Jurkat, Clone E6-1 (cell line): ENCODE measurements at regions not wholly inside any gene's neighbourhood (a gene's known extent, or its start where the extent isn't known, plus 50 kb on each side); places are given as distances from the start of the nearest gene placed in this dataset.
A peak's percentile ranks its signal among the peaks of the same experiment; 100 is the strongest.

Experiments used
- DNase-seq: peaks from one replicate; pipeline ENCODE4 v3.0.0-alpha.2; 2011; ENCODE audit warnings: low read depth, low spot score
- H3K4me3 ChIP-seq: 2 replicates; pipeline ENCODE4 v1.5.1; 2011; ENCODE audit warnings: mild to moderate bottlenecking, low read length, control low read depth, moderate library complexity

DNA sequence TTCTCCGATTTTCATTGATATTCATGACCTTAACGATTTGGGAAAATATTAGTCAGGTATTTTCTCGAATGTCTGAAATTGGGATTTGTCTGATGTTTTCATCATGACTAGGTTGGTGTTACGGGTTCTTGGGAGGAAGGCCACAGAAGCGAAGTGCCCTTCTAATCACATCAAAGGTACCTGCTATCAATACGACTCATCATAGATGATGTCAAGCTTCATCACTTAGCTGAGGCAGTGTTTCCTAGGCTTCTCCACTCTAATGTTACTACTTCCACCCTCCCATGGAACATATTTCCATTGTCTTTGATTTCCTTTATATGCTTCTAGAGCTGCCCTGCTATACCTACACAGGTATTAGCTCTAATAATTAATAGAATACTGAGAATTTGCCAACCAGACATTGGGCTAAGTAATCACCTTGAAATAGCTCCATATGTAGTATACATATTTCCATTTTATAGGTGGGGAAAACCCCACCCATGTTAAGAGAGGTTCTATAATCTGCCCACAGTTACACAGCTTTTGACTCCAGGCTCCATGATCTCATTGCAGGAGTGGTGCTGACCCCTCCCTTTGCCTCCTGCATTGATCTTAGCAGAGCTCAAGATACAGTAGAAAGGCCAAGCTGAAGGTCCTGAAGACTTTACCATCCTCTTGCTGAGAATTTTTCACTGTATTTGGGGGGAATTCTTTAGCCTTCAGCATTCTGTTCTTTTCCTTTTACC lies 238.6 kb upstream of the ADAMTSL1 start:
- DNase-seq = no peak
- no peak overlapping the region for H3K4me3 ChIP-seq

DNA sequence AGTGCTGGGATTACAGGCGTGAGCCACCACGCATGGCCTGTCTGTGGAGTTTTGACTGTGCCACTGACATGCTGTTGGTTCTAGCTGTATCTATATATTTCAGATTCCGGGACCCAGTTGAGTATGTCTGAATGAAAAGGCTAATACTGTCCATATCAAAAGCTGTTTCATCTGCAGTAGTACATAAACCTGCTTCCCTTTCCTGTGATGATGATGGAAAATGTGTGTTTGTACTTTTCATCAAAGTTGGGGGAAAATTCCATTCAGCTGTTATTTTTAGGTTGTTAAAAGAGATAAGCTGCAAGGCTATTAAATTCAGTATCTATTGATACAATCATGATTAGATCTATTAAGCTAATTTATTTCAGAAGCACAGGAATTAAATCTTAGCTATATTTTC lies 237.6 kb upstream of the ADAMTSL1 start:
- H3K4me3 ChIP-seq = no peak overlapping the region
- DNase-seq = no peak

DNA sequence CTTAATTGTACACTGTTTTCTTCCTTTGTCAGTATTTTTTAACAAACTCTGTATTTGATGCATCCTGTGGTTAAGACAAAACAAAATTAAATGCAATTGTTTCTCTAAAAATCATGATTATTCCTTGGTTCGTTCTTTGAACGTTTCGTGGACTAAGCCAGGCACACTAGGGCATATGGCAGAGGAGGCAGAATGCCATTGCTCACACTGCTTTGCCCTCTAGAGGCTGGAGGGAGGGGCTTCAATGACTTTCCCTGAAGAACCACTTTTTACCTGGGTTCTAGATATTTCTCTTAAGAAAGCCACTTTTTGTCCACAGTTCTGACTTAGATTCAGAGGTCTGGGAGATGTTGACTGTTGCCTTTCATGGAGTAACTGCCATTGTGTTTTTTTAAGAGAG lies 236.2 kb upstream of the ADAMTSL1 start:
- no peak for DNase-seq

DNA sequence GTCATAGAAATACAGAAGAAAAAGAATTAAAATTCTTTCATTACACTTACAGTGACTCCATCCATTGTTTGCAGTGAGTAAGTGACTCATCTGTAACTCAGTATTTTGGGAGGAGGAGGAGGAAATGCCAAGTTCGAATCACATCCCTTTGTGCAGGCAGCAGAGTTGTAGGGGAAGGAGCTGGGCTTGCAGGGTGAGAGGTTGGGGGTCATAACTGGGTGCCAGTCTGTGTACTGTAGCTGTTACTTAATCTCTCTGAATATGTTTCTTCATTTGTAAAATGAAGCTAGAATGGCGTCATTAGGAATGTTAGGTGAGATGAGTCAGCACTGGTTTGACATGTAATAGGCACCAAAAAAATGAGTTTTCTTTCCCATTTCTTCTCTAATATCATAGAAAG lies 235.7 kb upstream of the ADAMTSL1 start:
- DNase-seq = no peak
- no peak overlapping the region for H3K4me3 ChIP-seq

More for the DNA sequence above, 236.2 kb upstream of the ADAMTSL1 start:
- H3K4me3 ChIP-seq = no peak overlapping the region

DNA sequence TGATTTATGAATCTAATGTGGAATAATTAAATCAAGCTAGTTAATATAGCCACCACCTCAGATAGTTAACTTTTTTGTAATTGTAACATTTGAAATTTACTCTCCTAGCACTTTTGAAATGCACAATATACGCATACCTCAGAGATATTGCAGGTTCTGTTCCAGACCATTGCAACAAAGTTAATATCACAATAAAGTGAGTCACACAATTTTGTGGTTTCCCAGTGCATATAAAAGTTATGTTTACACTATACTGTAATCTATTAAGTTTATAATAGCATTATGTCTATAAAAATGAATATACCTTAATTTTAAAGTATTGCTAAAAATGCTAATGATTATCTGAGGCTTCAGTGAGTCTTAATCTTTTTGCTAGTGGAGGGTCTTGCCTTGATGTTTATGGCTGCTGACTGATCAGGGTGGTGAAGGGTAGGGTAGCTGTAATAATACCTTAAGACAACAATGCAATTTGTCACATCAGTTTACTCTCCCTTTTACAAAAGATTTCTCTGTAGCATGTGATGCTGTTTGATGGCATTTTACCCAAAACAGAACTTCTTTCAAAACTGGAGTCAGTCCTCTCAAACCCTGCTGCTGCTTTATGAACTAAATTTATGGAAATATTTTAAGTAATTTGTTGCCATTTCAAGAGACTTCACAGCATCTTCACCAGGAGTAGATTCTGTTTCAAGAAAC lies 235.1 kb upstream of the ADAMTSL1 start:
- H3K4me3 ChIP-seq = no peak overlapping the region
- DNase-seq = no peak

DNA sequence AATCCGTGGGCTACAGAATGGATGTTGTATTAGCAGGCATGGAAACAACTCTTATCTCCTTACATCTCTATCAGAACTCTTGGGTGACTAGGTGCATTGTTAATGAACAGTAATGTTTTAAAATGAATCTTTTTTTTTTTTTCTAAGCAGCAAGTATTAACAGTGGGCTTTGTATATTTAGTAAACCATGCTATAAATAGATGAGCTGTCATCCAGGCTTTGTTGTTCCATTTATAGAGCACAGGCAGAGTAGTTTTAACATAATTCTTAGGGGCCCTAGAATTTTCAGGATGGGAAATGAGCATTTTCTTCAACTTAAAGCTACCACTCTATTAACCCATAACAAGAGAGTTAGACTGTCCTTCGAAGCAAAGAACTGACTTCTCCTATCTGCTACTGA lies 233.7 kb upstream of the ADAMTSL1 start:
- no peak overlapping the region for H3K4me3 ChIP-seq
- no peak for DNase-seq

DNA sequence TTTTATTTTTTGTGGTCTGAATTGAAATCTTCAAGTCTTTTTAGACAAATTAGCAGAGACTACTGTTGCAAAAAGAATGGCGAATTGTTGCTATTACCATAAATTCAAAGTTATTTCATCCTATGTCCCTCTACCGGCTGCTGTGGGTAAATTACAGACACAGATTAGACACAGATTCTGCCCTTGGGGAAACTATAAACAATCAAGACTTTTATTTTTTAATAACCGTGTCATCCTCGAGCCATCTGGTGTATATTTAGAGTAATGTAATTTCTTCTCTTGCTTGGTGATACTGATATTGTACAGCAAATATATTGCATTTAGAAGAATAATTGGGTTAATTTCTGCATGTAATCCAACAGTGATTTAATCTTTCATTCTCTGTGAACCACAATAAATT lies 228.0 kb upstream of the ADAMTSL1 start:
- H3K4me3 ChIP-seq = no peak overlapping the region
- no peak for DNase-seq

DNA sequence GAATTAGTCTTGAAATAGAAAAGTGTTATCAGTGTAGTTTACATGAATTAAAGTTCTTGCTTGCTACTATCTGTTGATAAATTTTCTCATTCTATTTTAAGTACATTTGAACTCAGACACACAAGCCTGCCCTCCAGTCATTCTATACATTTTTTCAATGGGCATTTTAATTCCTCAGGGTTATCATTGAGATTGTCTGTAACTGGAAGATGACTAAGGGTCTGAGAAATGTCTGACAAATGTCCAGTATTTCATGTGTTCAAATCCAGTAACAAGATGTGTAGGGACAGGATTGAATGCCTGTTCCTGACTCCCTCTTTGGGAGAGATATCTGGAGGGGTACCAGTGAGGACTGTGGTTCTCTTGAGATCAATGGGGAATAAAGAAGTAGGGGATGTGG lies 223.9 kb upstream of the ADAMTSL1 start:
- no peak overlapping the region for H3K4me3 ChIP-seq
- no peak for DNase-seq

DNA sequence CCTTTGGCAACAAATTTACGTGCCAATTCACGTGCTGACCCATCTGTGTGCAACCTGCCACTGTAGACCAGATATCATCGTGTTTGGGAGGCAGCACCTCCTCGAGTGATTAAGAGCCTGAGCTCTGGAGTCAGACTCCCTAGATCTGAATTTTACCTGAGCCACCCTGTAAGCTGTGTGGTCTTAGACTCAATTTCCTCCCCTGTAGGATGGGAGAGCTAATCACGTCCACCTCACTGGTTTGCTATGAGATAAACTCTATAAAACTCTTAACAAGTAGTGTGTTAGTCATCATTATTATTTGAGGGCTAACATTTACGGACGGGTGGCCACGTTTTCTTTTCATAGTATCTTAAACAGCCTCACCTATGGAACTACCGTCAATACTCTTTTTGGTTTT lies 220.0 kb upstream of the ADAMTSL1 start:
- no peak for DNase-seq
- no peak overlapping the region for H3K4me3 ChIP-seq

DNA sequence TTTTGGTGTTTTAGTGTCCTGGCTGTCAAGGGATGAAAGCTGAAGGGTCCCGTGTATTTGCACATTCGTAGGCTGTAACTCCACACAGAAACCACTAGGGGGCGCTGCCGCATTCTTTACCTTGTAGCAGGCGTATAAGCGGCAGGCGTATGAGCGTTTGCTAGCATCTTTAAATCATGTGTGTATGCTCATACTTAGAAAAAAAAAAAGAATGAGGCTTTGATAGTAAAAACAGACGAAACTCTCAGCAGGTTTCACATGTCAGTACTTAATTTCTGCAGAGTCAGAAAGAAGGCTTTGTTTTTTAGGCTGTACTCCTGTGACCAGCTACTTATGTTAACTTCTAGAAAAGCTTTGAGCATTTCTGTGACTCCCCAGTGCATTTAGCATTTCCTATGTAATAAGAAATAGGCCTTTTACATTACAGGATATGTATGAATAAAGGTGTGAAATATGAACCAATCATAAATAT lies 218.8 kb upstream of the ADAMTSL1 start:
- no peak overlapping the region for H3K4me3 ChIP-seq
- peak; percentile 67 for DNase-seq

DNA sequence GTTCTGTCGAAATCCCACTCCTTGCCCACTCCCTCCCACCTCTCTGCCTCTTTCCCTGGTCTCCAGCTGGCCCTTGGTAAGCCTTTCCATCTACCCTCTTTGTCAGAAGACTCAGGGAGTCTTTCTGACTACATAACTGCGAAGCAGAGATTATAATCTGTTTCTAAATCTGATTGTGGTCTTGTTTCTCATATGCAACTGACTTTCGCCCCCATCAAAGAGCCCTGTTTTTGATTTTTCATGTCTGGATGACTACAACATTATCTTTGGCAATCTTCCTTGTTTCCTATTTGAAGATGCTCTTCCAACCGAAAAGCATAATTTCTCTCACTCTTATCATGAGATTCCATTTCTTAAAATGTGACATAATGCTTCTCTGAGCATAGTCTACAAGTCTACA lies 218.2 kb upstream of the ADAMTSL1 start:
- H3K4me3 ChIP-seq = no peak overlapping the region
- no peak for DNase-seq

DNA sequence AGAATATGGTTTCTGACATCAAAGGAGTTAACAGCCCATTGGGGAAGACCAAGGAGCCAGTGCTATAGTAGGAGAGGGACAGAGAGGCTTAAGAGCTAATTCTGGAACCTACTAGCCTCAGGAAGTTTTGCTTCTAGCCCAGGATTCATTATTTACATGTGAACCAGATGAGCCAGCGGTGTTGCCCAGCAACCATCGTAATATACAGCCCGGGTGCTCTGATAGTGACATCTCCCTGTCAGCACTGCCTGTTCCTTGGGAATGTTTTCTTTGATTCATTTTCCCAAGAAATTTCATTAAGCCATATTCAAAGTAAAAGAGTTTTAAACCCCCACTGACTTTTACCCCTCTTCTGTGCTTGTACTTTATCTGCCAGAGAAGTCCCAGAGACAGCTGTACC lies 217.4 kb upstream of the ADAMTSL1 start:
- DNase-seq = no peak
- no peak overlapping the region for H3K4me3 ChIP-seq

DNA sequence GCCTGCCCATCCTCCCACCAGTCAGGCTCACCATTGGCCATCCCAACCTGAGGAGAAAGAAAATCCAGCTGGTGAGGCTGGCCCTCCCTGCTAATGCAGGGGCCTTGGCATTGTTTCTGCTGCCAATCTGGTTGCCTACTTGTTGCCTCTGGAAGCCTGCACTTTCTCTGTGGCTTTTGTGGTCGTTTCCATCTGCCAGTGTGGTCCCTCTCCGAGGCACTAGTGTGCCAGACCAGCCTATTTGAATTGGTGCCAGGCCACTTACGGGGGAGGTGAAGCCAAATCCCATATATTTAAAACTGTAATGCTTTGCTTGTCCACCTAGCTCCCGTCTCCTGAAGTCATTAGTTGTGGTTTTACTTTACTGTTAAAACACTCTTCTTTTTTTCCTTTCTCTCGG lies 213.4 kb upstream of the ADAMTSL1 start:
- peak; percentile 37 for DNase-seq
- no peak overlapping the region for H3K4me3 ChIP-seq

DNA sequence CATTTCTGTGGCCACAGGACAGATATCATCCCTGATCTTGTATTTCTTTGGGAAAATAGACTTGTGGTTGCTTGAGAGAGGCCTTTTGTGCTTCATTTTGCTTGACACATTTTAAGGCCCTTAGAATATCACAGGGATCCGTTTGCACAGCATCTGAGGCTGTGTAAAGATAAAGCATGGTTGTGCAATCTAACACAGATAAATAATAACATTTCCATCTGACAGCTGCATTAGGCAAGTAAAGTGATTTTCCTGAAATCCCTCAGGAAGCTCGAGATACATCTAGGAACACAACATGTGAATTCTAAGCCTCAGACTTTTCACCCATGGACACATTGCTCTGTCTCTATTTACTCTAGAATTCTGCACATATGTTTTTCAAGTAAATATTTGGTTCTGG lies 212.8 kb upstream of the ADAMTSL1 start:
- no peak for DNase-seq
- H3K4me3 ChIP-seq = no peak overlapping the region

DNA sequence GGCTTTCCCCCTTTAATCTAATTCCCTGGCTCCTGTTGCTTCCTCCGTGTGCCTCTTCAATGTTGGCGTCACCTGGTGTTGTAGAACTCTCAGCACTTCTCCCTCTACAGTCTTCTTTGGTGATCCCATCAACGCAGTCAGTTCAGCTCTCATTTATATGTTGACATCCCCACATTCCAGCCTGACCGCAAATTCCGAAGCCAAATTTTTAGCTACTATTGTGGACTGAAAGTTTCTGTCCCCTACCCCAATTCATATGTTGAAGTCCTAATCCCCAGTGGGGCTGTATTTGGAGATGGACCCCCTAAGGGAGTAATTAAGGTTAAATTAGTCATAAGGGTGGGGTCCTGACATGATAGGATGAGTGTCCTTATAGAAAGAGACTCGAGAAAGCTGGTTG lies 210.6 kb upstream of the ADAMTSL1 start:
- H3K4me3 ChIP-seq = no peak overlapping the region
- no peak for DNase-seq

DNA sequence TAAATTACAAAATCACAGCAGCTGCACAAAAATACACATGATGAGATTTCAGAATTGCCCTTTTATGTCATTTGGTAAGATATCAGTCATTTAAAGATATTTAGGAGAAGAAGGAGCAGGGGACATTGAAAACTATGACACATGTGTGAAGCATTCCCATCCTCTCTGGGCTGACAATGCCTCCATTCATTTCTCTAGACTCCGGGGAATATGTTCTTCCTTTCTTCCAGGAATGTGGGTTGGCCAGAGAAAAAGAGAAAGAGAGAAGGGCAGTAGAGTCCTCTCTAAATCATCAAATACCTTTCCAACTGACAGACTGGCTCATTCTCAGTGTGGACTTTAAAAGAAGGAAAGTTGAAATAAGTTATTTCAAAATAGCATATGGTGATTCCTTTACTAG lies 205.6 kb upstream of the ADAMTSL1 start:
- no peak for DNase-seq
- H3K4me3 ChIP-seq = no peak overlapping the region

DNA sequence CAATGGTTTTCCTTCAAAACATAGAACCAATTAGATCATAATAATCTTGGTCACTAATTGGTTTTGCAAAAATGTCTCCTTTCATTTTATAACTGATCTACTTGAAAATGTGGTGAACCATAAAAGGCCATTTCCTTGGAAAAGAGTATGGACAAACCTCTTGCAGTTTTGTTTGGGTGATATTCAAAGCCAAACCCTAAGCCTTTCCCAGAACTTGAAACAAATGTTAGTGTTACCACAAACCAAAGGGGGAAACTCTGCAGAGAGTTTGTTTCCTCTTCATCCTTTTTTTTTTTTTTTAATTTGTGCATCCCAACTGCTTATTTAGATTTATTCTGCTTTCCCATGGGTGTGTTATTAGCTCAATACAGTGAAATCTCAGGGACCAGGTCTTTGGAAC lies 204.4 kb upstream of the ADAMTSL1 start:
- DNase-seq = no peak

DNA sequence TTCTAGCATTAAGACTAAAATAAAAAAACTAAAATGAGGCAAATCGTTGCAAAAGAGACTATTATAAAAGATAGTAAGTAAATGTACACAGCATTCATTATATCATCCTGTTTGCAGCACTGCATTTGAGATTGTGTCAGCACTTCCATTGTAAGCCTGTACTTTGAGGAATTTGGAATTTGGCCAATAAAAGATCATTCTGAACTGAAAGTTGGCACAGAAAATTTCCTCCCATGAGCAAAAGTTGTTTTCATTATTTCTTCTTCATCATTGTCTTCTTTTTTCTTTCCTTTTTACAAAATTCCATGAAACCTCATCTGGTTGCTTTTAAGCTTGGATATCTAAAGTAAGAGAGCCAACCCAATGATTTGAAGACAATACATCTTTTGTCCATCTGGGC lies 199.3 kb upstream of the ADAMTSL1 start:
- H3K4me3 ChIP-seq = no peak overlapping the region
- no peak for DNase-seq

More for the DNA sequence above, 204.4 kb upstream of the ADAMTSL1 start:
- no peak overlapping the region for H3K4me3 ChIP-seq

DNA sequence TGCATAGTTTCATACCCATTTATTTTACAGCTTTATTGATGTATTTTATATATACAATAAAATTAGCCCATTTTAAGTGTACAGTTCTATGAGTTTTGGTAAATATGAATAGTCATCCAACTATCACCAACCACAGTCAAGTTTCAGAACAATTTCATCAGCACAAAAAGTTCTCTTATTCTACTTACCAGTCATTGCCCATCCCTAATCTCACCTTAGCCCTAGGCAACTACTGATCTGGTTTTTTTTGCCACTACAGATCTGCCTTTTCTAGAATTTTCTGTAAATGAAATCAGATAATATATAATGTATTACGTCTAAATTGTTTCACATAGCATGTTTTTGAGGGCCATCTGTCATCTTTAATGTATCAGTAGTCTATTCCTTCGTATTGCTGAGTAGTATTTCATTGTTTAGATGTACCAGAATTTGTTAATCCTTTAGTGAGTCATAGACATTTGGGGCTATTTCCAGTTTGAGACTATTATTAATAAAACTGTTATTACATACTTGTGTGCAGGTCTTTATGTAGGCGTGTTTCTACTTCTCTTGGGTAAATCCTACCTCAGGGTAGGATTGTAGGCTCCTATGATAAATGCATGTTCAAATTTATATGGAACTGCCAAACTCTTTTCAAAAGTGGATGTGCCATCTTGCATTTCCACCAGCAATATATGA lies 198.5 kb upstream of the ADAMTSL1 start:
- no peak for DNase-seq
- H3K4me3 ChIP-seq = no peak overlapping the region

DNA sequence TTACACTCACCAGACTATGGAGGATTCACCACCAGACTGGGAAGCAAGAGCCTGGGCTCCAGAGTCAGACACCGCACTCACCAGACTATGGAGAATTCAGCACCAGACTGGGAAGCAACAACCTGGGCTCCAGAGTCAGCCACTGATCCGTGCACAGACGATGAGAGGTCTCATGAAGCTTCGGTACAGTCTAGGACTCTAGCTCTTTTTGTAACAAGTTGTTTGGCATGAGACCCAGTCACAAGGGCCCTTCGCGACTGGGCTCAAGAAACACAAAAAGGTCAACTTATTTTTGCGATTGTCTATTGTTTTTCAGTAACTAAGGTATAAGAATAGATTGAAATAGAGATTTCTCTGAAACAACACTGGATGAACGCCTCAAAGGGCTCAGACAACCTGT lies 192.7 kb upstream of the ADAMTSL1 start:
- DNase-seq = no peak
- H3K4me3 ChIP-seq = no peak overlapping the region
